ENCODE measurements at regions not wholly inside any gene's neighbourhood (a gene's known extent, or its start where the extent isn't known, plus 50 kb on each side); places are given as distances from the start of the nearest gene placed in this dataset.

- TF ChIP-seq CTCF (IDR thresholded peaks at IDR 0.05 in 8 of 11, conservative IDR thresholded peaks at IDR 0.05 in 3 of 11) (no peak), POLR2AphosphoS5 (IDR thresholded peaks at IDR 0.05) (no peak)
These were observed 279.9 kb upstream of the SLIT2 start for GRCh38 chr4:19971829-19972228.
